ENCODE measurements at regions not wholly inside any gene's neighbourhood (a gene's known extent, or its start where the extent isn't known, plus 50 kb on each side); places are given as distances from the start of the nearest gene placed in this dataset.
A peak's percentile ranks its signal among the peaks of the same experiment; 100 is the strongest.

DNA sequence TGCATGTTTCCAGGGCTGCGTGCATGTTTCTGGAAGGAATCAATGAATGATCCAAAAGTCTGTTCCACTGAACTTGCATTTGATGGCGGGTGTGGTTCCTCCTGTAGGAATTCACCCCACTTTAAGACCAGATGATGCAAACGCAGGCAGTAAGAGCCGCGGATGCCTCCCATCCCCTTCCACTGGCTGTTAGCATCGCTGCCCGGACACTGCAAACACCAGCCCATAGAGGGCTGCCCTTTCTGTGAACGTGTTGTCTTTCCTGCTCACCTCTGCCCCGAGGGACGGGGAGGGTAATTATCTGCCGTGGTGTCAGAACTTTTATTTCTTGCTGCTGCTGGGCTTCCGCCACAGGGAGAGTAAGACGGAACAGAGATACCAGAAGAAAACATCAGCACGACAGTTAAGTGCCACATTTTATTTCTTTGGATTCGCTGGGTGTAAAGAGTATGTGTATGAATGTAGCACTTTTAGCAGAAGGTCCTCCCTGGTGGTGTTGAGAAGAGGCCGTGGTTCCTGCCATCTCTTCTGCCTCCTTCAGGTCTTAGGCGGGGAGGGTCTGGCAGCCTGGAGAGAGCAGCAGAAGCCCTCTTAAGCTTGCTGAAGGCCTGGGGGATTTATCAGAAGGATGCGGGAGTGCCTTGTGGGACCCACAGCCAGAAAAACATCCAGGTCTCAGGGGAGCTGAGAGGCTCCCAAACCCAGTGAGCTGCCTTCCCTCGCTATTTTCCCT is 53.2 kb upstream of the NECTIN1 start:
- no peak overlapping the region for H3K4me2 ChIP-seq (ENCODE audit: insufficient read depth, insufficient read length, low read length)
- H2BK15ac ChIP-seq (ENCODE audit: low read depth, low read length) = no peak overlapping the region
- H3K4me1 ChIP-seq (ENCODE audit: insufficient read depth, low read length) = no peaks in the 10 kb centered on the region
- H3K14ac ChIP-seq (ENCODE audit: insufficient read depth, low read length) = no peak overlapping the region
- H3K4ac ChIP-seq (ENCODE audit: low read depth, low read length) = no peak overlapping the region
- no CpG with 5 or more reads among the region's 19 CpGs for WGBS (ENCODE audit: extremely low coverage, insufficient read length, low lambda C conversion rate)
- no peak overlapping the region for H4K5ac ChIP-seq (ENCODE audit: insufficient read length, low read depth, low read length)
- H2BK12ac ChIP-seq (ENCODE audit: insufficient read length, low read depth, low read length) = no peak overlapping the region
- H2BK5ac ChIP-seq (ENCODE audit: insufficient read length, low read length) = no peak overlapping the region
- Mint-ChIP-seq H3K4me3 (no peak overlapping the region), H3K36me3 (ENCODE audit: insufficient read depth in 1 of 3, low read depth in 3 of 3) (no peaks in the 10 kb centered on the region), H3K9me3 (no peaks in the 10 kb centered on the region), H3K27ac (peak overlapping the region in 2 of 3 experiments; percentile 26 to 84; a peak in 2 of 7 replicates), H3K4me1 (peaks cover 18 to 28% of the 10 kb centered on the region in 2 experiments), H3K27me3 (ENCODE audit: low read depth) (peaks cover 24% of the 10 kb centered on the region)
- no peaks in the 10 kb centered on the region for H3K9me3 ChIP-seq (ENCODE audit: control insufficient read depth, low read depth, low read length)
- H3K18ac ChIP-seq (ENCODE audit: insufficient read length, low read depth, low read length) = no peak overlapping the region
- no peak overlapping the region for H4K8ac ChIP-seq (replicated peaks; ENCODE audit: insufficient read length, low read depth, low read length)
- H2AFZ ChIP-seq (ENCODE audit: low read length) = no peak overlapping the region
- no peak overlapping the region for H3K56ac ChIP-seq (ENCODE audit: insufficient read length, low read depth, low read length)
- no peak overlapping the region for H2BK20ac ChIP-seq (ENCODE audit: low read depth, low read length, poor library complexity, severe bottlenecking)
- H3K27ac ChIP-seq (ENCODE audit: insufficient read length, low read depth, low read length) = no peak overlapping the region
- H3K23me2 ChIP-seq (ENCODE audit: insufficient read length, low read depth, low read length, poor library complexity, severe bottlenecking) = no peaks in the 10 kb centered on the region
- H4K20me1 ChIP-seq (ENCODE audit: control insufficient read depth, insufficient read depth, insufficient read length) = no peaks in the 10 kb centered on the region
- TF ChIP-seq, protein P1, sequence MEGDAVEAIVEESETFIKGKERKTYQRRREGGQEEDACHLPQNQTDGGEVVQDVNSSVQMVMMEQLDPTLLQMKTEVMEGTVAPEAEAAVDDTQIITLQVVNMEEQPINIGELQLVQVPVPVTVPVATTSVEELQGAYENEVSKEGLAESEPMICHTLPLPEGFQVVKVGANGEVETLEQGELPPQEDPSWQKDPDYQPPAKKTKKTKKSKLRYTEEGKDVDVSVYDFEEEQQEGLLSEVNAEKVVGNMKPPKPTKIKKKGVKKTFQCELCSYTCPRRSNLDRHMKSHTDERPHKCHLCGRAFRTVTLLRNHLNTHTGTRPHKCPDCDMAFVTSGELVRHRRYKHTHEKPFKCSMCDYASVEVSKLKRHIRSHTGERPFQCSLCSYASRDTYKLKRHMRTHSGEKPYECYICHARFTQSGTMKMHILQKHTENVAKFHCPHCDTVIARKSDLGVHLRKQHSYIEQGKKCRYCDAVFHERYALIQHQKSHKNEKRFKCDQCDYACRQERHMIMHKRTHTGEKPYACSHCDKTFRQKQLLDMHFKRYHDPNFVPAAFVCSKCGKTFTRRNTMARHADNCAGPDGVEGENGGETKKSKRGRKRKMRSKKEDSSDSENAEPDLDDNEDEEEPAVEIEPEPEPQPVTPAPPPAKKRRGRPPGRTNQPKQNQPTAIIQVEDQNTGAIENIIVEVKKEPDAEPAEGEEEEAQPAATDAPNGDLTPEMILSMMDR (conservative IDR thresholded peaks at IDR 0.05) = peak; percentile 45
- H3K79me1 ChIP-seq (ENCODE audit: insufficient read depth, low read depth, low read length, poor library complexity, severe bottlenecking) = no peaks in the 10 kb centered on the region
- H2AK5ac ChIP-seq (ENCODE audit: insufficient read length, low read length) = no peak overlapping the region
- no peak overlapping the region for H3T11ph ChIP-seq (ENCODE audit: low read length)
- H3K79me2 ChIP-seq (ENCODE audit: insufficient read depth, low read length) = no peaks in the 10 kb centered on the region
- no peak overlapping the region for H3K9ac ChIP-seq (ENCODE audit: extremely low read depth, insufficient read length, low read length)
- H2BK120ac ChIP-seq (ENCODE audit: low read depth, low read length, poor library complexity, severe bottlenecking) = no peak overlapping the region
- no peak overlapping the region for H3K23ac ChIP-seq (ENCODE audit: insufficient read length, low read depth, low read length)
- no peak overlapping the region for H4K91ac ChIP-seq (ENCODE audit: insufficient read length, low read depth, low read length)
- DNase-seq = peak; percentile 56
- H3K27me3 ChIP-seq (ENCODE audit: insufficient read depth, low read length) = no peaks in the 10 kb centered on the region
